Mammary epithelial cell (primary cell): ENCODE measurements at regions not wholly inside any gene's neighbourhood (a gene's known extent, or its start where the extent isn't known, plus 50 kb on each side); places are given as distances from the start of the nearest gene placed in this dataset.

Experiments used
- EZH2 ChIP-seq: IDR thresholded peaks from 2 replicates; pipeline ENCODE4 v1.6.1; 2012; ENCODE audit warnings: low read length, inconsistent platforms, borderline replicate concordance
- TF ChIP-seq, protein P1 (sequence below), 2 donors: IDR thresholded peaks in 1 of 2; conservative IDR thresholded peaks in 1 of 2; 2 replicates each; pipeline ENCODE4 v1.5.1; 2011 to 2012; ENCODE audit warnings: inconsistent platforms in 2 of 2, low read length in 2 of 2, mild to moderate bottlenecking in 2 of 2, control low read depth in 1 of 2, low read depth in 1 of 2; ENCODE audit not compliant: insufficient read depth in 1 of 2; ENCODE audit errors: extremely low read depth in 1 of 2

GRCh38 chr16:64882078-64882784, 239.6 kb downstream of the CDH11 start:
- TF ChIP-seq, protein P1, sequence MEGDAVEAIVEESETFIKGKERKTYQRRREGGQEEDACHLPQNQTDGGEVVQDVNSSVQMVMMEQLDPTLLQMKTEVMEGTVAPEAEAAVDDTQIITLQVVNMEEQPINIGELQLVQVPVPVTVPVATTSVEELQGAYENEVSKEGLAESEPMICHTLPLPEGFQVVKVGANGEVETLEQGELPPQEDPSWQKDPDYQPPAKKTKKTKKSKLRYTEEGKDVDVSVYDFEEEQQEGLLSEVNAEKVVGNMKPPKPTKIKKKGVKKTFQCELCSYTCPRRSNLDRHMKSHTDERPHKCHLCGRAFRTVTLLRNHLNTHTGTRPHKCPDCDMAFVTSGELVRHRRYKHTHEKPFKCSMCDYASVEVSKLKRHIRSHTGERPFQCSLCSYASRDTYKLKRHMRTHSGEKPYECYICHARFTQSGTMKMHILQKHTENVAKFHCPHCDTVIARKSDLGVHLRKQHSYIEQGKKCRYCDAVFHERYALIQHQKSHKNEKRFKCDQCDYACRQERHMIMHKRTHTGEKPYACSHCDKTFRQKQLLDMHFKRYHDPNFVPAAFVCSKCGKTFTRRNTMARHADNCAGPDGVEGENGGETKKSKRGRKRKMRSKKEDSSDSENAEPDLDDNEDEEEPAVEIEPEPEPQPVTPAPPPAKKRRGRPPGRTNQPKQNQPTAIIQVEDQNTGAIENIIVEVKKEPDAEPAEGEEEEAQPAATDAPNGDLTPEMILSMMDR (conservative IDR thresholded peaks at IDR 0.05 in 1 of 2, IDR thresholded peaks at IDR 0.05 in 1 of 2; ENCODE audit: extremely low read depth in 1 of 2, insufficient read depth in 1 of 2, low read depth in 1 of 2, low read length in 2 of 2) = no peak
- TF ChIP-seq EZH2 = no peak
